Neutrophil (primary cell): ENCODE measurements at regions not wholly inside any gene's neighbourhood (a gene's known extent, or its start where the extent isn't known, plus 50 kb on each side); places are given as distances from the start of the nearest gene placed in this dataset.

Source experiments
- H3K27ac ChIP-seq: fragments of 200-600 bp; sonication (generic); 2 replicates; pipeline ENCODE4 v1.5.1; 2016; ENCODE audit warnings: mild to moderate bottlenecking, moderate library complexity
- H3K27me3 ChIP-seq: fragments of 200-600 bp; sonication (generic); 2 replicates; pipeline ENCODE4 v1.6.0; 2016; ENCODE audit warnings: mild to moderate bottlenecking
- H3K36me3 ChIP-seq: fragments of 200-600 bp; sonication (generic); 2 replicates; pipeline ENCODE4 v1.5.1; 2017
- H3K4me1 ChIP-seq, 2 experiments: fragments of 200-600 bp in 1 of 2; sonication (generic) in 1 of 2; 1 replicate in 1 of 2; 2 replicates in 1 of 2; pipeline versions ENCODE4 v1.5.1 to v1.6.1; 2013 to 2016; ENCODE audit warnings: low read depth in 1 of 2, low read length in 1 of 2, mild to moderate bottlenecking in 1 of 2, moderate library complexity in 1 of 2; ENCODE audit not compliant: control insufficient read depth in 1 of 2, insufficient read depth in 1 of 2
- H3K4me3 ChIP-seq, 2 experiments: fragments of 200-600 bp in 1 of 2; sonication (generic) in 1 of 2; 1 replicate in 1 of 2; 2 replicates in 1 of 2; pipeline ENCODE4 v1.5.1; 2013 to 2016; ENCODE audit warnings: low read depth in 1 of 2, low read length in 1 of 2, mild to moderate bottlenecking in 1 of 2, moderate library complexity in 1 of 2
- H3K9me3 ChIP-seq: fragments of 200-600 bp; sonication (generic); 2 replicates; pipeline ENCODE4 v1.5.1; 2016
- TF ChIP-seq, protein P1 (sequence below): fragments of 200-600 bp; sonication (generic); IDR thresholded peaks from 2 replicates; pipeline ENCODE4 v1.5.1; 2016; ENCODE audit warnings: antibody characterized with exemption

DNA sequence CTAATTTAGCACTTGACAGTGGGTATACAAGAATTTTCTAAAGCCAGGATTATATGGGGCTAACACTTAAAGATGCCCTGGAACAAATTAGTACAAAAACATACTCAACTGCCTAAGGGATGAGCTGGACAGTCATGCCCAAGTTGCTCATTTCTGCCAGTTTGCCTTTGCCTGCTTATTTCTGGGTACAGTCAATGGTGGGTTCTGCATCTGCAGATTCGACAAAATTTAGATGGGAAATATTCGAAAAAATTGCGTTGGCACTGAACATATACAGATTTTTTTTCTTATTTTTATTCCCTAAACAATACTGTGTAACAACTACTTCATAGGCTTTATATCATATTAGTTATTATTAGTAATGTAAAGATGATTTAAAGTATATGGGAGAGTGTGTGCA lies 591.9 kb downstream of the EPM2A start:
- no peaks in the 10 kb centered on the region for H3K36me3 ChIP-seq
- no peak overlapping the region for H3K4me3 ChIP-seq
- no peaks in the 10 kb centered on the region for H3K9me3 ChIP-seq
- H3K4me1 ChIP-seq, result no peaks in the 10 kb centered on the region
- no peaks in the 10 kb centered on the region for H3K27me3 ChIP-seq
- no peak overlapping the region for H3K27ac ChIP-seq
- TF ChIP-seq, protein P1, sequence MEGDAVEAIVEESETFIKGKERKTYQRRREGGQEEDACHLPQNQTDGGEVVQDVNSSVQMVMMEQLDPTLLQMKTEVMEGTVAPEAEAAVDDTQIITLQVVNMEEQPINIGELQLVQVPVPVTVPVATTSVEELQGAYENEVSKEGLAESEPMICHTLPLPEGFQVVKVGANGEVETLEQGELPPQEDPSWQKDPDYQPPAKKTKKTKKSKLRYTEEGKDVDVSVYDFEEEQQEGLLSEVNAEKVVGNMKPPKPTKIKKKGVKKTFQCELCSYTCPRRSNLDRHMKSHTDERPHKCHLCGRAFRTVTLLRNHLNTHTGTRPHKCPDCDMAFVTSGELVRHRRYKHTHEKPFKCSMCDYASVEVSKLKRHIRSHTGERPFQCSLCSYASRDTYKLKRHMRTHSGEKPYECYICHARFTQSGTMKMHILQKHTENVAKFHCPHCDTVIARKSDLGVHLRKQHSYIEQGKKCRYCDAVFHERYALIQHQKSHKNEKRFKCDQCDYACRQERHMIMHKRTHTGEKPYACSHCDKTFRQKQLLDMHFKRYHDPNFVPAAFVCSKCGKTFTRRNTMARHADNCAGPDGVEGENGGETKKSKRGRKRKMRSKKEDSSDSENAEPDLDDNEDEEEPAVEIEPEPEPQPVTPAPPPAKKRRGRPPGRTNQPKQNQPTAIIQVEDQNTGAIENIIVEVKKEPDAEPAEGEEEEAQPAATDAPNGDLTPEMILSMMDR, result no peak

DNA sequence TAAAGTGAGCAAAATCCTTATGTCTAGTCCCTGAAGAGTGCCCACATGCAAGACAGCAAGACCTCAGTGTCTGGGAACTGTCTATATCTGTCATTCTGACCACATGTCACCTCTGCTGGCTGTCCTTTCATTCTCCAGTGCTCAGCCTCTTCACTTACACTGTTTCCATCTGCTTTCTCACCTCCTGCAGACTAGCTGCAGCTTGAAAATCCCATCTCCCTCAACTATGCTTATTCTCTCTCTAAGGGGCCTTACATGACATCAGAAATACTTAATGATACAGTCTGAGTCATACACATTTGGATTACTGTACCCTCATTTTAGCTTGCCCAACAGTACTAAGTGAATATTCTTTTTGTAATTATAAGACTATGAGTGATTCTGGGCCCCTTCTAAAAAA lies 587.8 kb downstream of the EPM2A start:
- Histone ChIP-seq H3K27ac (no peak overlapping the region), H3K4me3 (no peak overlapping the region), H3K4me1 (no peaks in the 10 kb centered on the region), H3K27me3 (no peaks in the 10 kb centered on the region), H3K9me3 (no peaks in the 10 kb centered on the region), H3K36me3 (no peaks in the 10 kb centered on the region)
- TF ChIP-seq, protein P1, result no peak

DNA sequence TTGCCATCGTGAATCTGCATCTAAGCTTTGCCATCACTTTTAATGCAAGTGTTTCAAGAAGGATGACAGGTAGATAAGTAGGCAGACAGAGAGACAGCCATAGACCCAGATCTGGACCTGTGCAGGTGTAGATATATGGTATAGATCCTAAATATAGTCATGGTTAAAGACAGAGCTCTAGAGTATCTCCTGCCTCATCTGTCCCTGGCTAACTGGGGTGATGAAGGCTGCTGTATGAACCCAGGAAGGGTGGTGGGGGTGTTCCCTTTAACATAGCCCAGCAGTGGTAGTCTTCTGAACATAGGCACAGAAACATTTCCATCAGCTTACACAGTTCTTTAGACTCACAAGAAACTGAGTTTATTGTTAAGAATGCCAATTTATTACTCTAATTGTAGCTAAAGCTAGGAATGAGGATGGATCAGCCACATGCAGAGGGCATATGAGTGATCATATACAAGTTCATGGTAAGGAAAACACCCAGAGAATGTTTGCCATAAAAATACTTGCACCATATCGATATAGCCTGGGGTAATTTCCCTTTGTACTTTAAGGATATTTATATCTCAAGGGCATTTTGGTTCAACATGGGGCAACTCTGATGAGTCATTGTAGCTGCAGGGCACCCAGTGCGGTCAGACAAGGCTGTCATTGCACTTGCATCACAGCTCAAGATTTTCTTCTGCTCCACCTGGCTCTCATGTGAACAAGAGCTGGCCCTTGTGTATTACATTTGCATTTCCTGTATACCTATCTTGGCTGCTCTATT lies 587.2 kb downstream of the EPM2A start:
- H3K27ac ChIP-seq, result no peak overlapping the region
- H3K4me1 ChIP-seq, result no peaks in the 10 kb centered on the region
- TF ChIP-seq, protein P1, result no peak
- no peaks in the 10 kb centered on the region for H3K36me3 ChIP-seq
- H3K9me3 ChIP-seq, result no peaks in the 10 kb centered on the region
- no peak overlapping the region for H3K4me3 ChIP-seq
- no peaks in the 10 kb centered on the region for H3K27me3 ChIP-seq

DNA sequence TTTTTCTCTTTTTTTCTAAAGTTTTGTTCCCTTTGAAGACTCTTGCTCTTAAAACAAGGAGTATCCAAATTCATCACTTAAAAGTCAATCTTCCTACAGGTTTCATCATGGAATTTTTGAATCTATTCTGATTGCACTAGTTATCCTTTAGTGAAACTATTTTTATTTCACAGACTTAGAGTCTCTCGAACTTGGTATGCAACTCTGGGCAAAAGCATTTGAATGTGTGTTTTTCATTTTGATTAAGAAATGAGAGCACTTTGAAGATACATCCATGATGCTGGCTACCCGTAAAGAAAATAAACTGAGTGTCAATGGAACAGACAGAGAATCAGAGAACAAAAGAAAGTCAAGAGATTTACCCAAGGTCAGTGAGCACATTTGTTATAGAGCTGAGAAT lies 586.5 kb downstream of the EPM2A start:
- no peak overlapping the region for H3K4me3 ChIP-seq
- no peaks in the 10 kb centered on the region for H3K9me3 ChIP-seq
- no peak overlapping the region for H3K27ac ChIP-seq
- H3K27me3 ChIP-seq, result no peaks in the 10 kb centered on the region
- H3K36me3 ChIP-seq, result no peaks in the 10 kb centered on the region
- TF ChIP-seq, protein P1, result no peak
- H3K4me1 ChIP-seq, result no peaks in the 10 kb centered on the region

DNA sequence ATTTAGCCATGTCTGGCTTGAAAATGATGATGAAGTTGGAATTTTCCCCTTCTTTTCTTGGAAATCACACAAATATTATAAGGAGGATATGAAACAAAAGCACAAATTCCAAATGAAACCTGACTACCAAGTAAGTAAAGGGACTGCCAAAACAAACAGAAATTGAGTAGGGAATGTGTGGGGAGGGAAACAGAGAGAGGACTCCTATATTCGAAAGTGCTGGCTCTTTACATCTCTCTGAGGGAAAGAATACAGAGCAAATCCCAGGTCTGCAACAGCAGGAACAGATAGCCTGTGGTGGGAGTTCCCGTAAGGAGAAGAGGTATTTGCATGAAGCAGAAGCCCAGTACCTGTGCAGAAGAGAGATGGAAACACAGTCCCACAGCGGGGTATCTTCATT lies 583.7 kb downstream of the EPM2A start:
- Histone ChIP-seq H3K9me3 (no peaks in the 10 kb centered on the region), H3K27ac (no peak overlapping the region)

More for the DNA sequence above, 583.7 kb downstream of the EPM2A start:
- TF ChIP-seq, protein P1, result no peak
- H3K4me3 ChIP-seq, result no peak overlapping the region
- H3K27me3 ChIP-seq, result no peaks in the 10 kb centered on the region
- no peaks in the 10 kb centered on the region for H3K4me1 ChIP-seq
- H3K36me3 ChIP-seq, result no peaks in the 10 kb centered on the region
